ENCODE measurements at regions not wholly inside any gene's neighbourhood (a gene's known extent, or its start where the extent isn't known, plus 50 kb on each side); places are given as distances from the start of the nearest gene placed in this dataset.

- no TSS peak for BruUV-seq (replicated peaks)
- CTCF ChIA-PET (ENCODE audit: low intra/inter-chr PET ratio, low total read pairs): no interaction called here
- in situ Hi-C loops (cut with HindIII; ENCODE audit: extremely low pct_ligation_motif_present, low pct_unique_long_range_greater_than_20kb): no loop called here
Measured at GRCh38 chr5:122565331-122565730, 209.5 kb upstream of the SNX2 start.

More at GRCh38 chr5:122565331-122565730, 209.5 kb upstream of the SNX2 start:
- DNase-seq (ENCODE audit: low spot score) (no peak), ATAC-seq (no peak), FAIRE-seq (no peak)
- H3K27me3 ChIP-seq (ENCODE audit: control insufficient read depth in 1 of 2, insufficient read depth in 2 of 2, low read length in 2 of 2): no peaks in the 10 kb centered on the region
- intact Hi-C loops (cut with micrococcal nuclease; ENCODE audit: unreplicated experiment): no loop called here
- H3K4me2 ChIP-seq (ENCODE audit: low read depth, low read length): no peak overlapping the region
- 1% methylated on average over 9 of the region's 9 CpGs for WGBS (ENCODE audit: low lambda C conversion rate)
- no peak overlapping the region for H3K4me3 ChIP-seq (replicated peaks in 1 of 3; ENCODE audit: insufficient read depth in 1 of 3, low read depth in 2 of 3, low read length in 3 of 3)
- H3K4me1 ChIP-seq (ENCODE audit: insufficient read depth, low read length): no peaks in the 10 kb centered on the region
- no peak overlapping the region for H3K27ac ChIP-seq (ENCODE audit: extremely low read length, insufficient read depth, low read length)
- no peaks in the 10 kb centered on the region for H4K20me1 ChIP-seq (ENCODE audit: insufficient read depth, low read length)
- no peaks in the 10 kb centered on the region for H3K9me3 ChIP-seq (ENCODE audit: low read length)
- TF ChIP-seq SALL2 (CRISPR knock-in tag; IDR thresholded peaks at IDR 0.05) (no peak), ZNF367 (CRISPR knock-in tag; IDR thresholded peaks at IDR 0.05; ENCODE audit: borderline replicate concordance) (no peak), ZNF710 (CRISPR knock-in tag; IDR thresholded peaks at IDR 0.05; ENCODE audit: borderline replicate concordance) (no peak), ZNF234 (CRISPR knock-in tag; conservative IDR thresholded peaks at IDR 0.05) (no peak), RCOR2 (CRISPR knock-in tag; IDR thresholded peaks at IDR 0.05) (no peak), ZMYM3 (CRISPR knock-in tag; IDR thresholded peaks at IDR 0.05) (no peak), ZC3H13 (CRISPR knock-in tag; IDR thresholded peaks at IDR 0.05) (no peak), E2F5 (CRISPR knock-in tag; conservative IDR thresholded peaks at IDR 0.05) (no peak), HNRNPL (IDR thresholded peaks at IDR 0.05; ENCODE audit: low read depth, low read length) (no peak), FOSL1 (CRISPR knock-in tag; IDR thresholded peaks at IDR 0.05; ENCODE audit: borderline replicate concordance) (no peak), ZNF275 (CRISPR knock-in tag; IDR thresholded peaks at IDR 0.05; ENCODE audit: borderline replicate concordance) (no peak), FOXA3 (CRISPR knock-in tag; IDR thresholded peaks at IDR 0.05) (no peak), ZBTB38 (CRISPR knock-in tag; IDR thresholded peaks at IDR 0.05) (no peak), ZNF207 (IDR thresholded peaks at IDR 0.05; ENCODE audit: borderline replicate concordance) (no peak), GATAD2A (CRISPR knock-in tag; IDR thresholded peaks at IDR 0.05) (no peak)
- H3K9ac ChIP-seq (ENCODE audit: insufficient read depth, low read depth, low read length): no peak overlapping the region
- H3K79me2 ChIP-seq (ENCODE audit: insufficient read depth, low read length): no peaks in the 10 kb centered on the region
- no peak overlapping the region for H2AFZ ChIP-seq (ENCODE audit: low read length)
- H3K36me3 ChIP-seq (replicated peaks in 1 of 2; ENCODE audit: control insufficient read depth in 1 of 2, insufficient read depth in 2 of 2, low read length in 2 of 2): no peaks in the 10 kb centered on the region
- POLR2A ChIA-PET: no interaction called here
